ENCODE measurements at regions not wholly inside any gene's neighbourhood (a gene's known extent, or its start where the extent isn't known, plus 50 kb on each side); places are given as distances from the start of the nearest gene placed in this dataset.

DNA sequence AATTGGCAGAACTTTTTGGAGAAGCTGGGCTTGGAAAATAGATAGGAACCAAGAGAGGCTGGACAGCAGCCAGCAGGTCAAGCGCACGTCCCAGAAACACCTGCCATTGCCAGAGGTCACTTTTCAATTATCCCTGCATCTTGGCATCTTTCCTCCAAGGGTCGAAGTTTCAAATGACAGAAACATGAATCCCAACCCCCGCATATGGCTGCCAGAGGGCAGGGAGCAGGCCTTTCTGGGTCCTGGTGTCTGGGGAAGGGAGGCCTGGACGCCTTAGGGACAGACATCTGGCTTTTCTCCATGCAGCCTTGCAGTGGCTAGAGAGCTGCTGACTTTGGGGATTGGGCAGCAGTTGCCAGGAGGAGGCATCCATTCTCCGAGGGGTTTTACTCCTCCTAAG is 164.5 kb upstream of the TPM1 start:
- no peak for DNase-seq

DNA sequence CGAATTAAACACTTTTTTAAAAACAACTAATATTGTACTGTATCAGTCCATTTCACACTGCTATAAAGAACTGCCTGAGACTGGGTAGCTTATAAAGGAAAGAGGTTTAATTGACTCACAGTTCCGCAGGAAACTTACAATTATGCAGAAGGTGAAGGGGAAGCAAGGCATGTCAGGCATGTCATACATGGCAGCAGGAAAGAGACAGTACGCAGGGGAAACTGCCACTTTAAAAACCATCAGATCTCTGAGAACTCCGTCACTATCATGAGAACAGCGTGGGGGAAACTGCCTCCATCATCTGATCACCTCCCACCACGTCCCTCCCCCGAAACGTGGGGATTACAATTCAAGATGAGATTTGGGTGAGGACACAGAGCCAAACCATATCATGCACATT is 162.8 kb upstream of the TPM1 start:
- no peak for DNase-seq

DNA sequence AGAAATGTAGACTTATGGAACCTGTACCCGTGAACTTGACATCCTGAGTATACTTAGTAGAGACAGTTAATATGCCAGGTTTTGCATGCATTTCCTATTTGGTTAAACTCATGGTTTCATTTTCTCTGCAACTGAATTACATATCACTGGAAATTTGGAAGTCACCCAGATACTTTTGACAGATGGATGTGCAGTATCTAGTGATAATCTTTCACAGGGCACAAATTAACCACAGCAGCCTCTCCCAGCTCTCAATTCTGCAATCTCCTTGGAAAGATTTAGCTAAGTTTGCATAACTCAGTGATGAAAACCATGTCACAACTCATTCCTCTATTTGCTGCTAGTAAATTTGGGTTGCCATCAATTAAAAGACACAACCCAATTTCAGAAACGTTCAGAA is 162.3 kb upstream of the TPM1 start:
- no peak for DNase-seq

DNA sequence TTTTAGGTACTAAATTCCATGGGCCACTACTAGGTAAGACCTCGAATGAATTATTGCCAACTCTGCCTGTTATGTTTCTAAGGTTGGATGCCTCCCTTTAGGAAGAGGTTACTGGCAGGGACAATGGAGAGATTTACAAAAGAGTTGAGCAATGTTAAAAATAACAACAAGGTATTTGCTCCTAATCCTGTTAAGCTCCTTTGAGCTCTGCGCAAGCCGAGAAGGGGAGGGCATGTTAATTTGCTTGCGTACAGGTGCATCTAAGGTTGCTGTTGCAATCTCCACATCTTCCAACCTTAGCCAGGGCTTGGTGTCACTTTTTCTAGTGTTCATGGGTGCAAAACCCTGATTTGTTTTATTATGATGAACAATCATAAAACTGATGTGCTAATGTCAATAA is 161.5 kb upstream of the TPM1 start:
- DNase-seq = no peak

DNA sequence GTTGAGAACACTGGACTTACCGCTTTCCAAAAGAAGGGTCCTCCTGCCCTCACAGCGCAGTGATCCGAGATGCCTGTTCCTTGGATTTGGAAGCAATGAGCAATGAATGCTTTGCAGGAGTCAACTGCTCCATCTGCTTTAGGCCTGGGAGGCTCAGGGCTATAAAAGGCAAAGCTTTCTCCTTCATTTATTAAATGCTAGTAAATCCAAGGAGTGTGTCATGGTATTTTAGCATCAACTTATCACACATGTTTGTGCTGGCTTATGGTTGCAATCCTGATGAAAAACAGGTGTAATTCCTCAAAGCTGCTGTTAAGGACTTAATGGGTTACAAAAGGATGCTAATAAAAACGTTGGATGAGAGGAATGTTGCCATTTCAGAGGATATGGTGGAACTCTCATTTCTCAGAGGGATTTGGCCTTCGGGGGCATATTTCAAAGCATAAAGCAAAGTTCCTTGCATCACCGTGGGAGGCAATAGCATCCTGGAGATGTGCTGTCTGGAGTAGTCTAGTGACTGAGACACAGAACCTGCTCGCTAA is 158.5 kb upstream of the TPM1 start:
- no peak for DNase-seq

DNA sequence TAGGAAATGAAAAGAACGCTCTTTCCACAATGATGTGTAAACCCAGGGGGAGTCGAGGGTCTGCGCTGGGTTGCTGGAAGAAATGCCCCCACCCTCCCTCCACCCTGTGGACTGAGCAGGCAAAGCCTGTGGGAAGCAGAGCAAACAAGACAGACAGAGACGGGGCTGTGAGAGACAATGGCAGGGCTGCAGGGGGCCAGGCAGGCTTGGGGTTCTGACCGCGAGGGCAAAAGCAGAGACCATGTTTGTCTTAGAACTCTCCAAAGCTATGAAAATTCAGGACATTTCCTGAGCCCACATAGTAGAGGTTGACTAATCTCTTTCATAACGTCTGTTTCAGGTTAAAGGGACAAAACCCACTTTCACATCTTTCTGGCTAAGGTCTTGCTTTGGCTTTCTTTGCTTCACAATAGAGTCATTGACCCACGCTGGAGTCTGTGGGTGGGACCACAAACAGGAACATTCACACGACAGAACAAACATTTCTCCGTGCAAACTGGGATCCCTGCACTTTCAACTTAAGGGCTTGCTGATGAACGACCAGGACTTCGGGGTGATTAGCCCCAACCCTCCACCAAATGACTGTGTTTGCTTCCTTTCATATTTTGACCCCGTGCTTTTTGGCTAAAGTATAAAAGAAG is 156.0 kb upstream of the TPM1 start:
- no peak for DNase-seq

DNA sequence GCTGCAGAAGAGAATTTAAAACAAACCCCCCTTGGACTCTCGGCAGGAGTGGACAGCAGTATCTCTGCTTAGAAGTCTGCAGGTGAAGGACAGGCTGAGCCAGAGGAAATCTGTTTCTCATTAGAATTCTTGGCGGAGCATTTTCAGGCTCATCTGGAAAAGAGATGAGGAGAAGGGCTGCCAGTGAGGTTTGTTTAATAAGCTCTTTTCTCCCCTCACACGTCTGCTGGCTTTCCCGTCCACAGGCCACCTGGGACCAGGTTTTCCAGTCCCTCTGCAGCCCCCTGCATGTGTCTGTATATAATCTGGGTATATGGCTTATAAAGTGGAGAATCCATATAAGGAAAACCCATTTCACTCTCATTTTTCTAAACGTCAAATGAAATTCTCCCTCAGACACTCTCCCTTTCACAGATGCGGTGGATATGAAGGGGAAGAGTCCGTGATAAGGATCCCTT is 155.4 kb upstream of the TPM1 start:
- DNase-seq = no peak

DNA sequence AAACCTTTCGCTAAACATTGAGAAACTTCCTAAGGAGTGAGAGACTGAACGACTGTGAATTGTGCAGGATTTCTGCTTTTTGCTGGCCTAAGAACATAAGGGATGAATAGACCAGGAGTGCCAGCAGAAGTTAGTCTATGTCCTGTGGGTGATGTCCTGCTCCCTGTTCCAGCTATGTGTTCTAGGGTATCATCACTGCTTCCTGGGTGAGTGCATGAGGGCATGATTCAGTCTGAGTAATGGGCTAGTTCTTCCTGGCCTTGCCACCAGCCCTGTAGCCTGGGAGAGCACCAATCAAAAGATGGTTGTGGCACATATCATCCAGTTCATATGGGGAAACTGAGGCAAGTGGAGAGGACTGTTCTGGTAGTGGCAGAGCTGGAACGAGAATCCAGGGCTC is 153.9 kb upstream of the TPM1 start:
- DNase-seq = no peak

DNA sequence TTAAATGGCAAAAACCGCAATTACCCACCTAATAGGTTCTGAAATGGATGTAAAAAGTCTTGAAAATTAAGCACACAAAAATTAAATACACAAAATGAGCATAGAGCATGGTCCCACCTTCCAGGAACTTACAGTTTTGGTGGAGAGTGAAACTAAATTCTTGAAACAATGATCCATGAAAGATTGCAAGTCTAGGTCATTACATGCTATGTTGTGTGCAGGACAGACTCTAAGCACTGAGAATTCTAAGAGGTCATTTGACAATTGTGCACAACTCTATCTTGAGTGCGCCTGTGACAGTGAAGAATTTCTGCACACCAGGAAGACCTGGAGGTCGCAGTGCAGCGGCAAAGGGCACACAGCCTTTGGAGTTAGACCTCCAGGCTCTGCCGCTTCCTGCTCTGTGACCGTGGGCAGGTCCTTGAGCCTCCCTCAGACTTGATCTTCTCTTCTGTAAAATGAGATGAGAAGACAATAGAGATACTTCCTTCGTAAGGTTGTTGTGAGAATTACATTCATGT is 153.3 kb upstream of the TPM1 start:
- DNase-seq = no peak

DNA sequence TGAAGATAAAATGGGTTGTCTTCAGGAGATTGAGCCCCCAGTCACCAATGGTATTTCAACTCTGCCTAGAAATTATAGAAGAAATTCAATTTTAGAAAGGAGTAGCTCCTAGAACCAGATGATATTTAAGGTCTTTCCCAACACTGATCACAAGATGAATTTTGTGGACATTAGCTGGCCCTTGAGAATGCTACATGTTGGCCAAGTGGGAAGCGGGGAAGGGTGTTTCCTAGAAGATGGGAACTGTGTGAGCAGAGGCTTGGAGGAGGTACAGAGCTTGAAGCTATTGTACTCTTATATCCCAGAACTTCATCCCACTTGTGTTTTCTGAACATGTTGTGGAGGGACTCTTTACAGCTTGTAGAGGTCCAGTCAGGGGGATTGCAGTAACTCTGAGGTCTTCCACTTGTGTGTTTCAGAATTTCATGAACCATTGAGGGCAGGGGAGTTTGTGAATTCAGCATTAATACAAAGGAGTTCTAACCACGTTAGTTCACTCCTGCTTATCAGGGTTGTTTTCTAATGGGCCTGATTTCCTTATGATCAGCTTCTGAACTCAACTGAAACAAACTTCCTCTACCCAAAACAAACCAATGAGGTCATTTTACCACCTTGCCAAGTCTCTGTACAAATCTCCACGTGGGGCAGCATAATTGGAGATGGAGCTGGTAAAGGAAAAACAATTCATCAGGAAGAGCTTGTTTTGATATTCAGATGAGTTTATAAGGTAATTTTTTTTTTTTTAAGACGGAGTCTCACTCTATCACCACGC is 152.6 kb upstream of the TPM1 start:
- no peak for DNase-seq

DNA sequence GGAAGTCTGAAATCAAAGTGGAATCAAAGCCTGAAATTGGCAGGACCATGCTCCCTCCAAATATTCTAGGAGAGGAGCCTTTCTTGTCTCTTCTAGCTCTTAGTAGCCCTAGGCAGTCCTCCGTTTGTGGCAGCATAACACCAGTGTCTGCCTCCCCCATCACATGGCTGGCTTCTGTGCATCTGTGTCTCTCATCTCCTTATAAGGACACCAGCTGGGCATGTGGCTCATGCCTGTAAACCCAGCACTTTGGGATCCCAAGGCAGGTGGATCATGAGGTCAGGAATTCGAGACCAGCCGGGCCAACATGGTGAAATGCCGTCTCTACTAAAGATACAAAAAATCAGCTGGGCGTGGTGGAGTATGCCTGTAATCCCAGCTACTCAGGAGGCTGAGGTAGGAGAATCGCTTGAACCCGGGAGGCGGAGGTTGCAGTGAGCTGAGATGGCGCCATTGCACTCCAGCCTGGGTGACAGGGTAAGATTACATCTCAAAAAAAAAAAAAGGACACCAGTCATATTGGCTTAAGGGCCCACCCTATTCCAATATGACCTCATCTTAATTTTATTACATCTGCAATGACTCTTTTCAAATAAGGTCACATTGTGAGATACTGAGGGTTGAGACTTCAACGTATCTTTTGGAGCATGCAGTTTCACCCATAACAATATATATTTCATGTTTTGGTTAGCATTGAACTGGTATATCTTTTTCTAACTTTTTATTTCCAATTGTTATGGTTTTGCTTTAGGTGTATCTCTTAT is 148.0 kb upstream of the TPM1 start:
- no peak for DNase-seq

DNA sequence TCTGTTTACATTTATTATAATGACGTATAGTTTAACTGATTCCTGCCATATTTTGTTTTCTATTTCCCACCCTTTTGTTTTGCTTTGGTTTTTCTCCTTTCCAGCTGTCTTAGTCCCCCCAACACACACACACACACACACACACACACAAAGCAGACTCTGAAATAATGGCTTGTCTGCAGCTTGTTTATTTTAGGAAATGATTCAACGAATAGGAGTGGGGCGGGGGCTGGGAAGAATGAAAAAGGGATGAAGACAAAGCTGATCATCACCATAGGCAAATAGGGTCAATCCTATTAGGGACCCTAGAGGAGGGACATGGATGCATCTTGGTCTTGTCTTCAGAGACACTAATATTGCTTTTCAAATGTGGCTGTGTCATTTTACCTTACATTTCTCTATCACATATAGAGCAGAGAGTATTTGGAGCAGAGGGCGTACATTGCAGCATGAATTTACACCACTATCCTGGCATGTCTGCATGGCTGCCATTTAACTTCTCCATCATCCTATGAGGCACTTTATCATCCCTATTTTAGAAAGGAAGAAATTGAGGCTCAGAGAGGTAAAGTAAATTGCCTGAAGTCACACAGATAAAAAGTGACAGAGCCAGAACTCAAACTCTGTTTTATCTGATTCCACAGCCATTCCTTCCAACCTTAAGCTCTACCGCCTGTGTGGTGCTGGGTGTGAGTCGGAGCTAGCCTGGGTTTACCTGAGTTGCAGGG is 147.2 kb upstream of the TPM1 start:
- DNase-seq = no peak

DNA sequence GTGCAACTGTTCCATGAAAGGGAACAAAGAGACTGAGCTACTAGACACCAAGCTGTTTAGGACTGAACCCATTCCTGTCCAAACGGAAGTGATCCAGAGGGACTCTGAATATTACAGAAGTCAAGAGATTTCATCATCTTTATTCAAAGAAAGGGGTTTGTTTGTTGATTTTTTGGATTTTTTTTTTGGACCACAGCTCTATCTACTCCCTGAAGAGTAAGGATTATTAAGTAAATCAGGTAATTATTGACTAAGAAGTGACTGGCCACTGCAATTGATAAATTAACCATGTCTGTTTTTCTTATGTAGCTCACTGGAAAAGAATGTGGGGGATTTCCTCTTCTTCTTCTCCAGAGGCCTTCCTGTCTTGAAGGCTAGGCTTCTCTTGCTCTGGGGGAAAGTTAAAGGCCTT is 146.6 kb upstream of the TPM1 start:
- DNase-seq = no peak

DNA sequence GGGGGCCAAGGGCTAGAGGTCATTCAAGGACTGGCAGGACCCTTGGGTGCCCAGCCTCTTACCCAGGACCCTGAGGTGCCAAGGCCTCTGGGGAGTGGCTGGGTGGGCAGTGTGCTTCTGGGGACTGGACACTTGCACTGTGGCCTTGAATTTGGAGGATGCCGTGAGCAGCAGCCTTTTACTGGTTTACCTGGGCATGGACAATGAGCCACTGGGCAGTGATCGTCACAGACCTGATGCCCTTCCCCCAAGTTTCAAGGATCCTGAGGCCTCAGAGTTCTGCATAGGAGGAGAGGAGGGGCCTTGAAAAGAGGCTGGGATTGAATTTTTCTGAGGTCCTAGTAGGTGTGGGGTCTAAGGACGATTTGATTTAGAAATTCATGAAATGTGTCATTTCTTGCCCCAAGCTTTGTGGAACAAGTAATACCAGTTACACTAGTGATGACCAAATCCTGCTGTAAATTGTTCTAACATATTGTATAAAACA is 146.1 kb upstream of the TPM1 start:
- DNase-seq = no peak

DNA sequence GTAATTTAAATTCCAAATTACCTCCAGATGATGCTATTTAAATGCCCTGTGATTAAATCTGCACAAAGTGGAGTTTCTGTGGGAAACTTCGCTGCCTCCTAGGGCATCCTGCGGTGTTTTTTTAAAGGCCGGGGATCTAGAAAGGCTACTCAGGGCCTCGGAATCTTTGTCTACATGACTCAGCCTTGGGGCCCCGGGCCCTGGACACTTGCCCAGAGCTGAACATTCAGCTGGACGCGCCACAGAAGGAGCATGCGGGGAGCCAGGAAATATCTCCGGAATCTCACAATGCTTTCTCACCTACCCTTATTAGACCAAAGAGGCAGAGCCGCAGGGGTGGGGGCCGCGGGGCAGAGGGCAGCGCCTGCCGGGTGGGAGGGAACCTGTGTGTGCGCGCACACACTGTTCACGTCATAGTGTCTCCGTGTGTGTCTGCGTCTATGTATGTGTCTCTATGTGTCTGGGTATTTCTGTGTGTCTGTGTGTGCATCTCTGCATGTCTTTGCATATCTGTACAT is 145.5 kb upstream of the TPM1 start:
- DNase-seq = no peak

DNA sequence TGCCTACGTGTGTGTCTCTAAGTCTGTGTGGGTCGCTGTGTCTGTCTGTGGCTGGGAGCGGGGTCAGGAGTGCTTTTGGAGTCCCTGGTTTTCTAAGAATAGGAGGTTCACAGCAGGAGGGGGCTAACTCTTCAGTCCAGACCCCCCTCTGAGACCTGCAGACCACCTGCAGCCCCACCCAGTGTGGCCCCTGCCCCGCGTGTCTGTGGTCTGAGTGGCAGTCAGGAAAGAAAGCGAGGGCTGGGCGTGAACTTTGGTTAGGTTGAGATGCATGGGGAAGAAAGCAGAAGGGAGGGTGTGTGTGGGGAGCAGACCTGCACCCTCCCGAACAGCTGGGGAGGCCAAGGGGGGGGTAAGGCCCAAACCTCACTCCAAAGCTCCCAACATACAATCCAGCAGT is 144.9 kb upstream of the TPM1 start:
- no peak for DNase-seq

DNA sequence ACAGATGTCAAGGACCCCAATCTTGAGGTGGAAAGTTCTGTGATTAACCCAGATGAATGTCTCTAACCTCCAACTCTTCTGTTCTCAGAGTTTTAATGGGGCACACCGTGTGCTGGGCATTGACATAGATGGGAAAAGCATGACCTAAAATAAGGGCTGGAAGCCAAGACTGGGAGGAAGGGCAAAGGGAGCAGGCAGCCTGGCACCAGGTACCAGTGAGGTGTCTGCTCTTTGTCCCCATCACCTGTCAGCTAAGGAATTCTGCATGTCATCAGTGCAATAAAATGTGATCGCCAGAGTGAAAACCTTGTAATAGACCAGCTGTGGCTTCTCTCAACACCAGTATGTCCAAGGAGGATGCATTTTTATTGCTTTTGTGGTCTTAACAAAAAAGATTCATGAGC is 143.5 kb upstream of the TPM1 start:
- DNase-seq = no peak

DNA sequence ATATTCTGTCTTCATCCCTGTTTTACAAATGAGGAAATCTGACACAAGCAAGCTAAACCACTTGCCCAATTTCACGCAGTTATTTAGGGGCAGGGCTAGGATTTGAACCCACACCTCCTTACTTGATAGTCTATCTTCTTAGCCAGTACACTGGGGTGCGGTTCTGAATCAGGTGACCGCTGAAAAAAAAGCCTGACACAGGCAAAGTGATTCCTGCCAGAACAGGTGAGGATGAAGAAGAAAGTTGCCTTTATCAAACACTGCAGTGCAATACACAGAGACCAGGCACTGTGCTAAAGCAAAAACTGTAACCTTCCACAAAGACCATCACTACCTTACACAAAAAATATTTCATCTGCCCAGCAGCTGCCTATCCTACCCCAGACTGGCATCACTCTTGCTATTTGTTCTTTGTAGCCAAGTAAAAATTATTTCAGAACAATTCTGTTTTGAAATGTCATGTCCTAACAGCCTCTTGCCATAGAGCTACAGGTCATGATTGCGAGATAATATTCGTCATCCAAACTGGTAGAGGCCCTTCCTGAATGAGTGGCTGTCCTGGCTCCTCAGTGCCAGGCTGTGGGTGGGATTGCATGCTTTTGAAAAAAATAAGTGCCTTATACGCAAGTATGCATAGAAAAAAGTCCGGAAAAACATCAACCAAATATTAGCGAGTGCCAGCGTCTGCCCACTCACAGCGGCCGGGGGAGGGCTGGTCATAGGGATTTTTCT is 142.3 kb upstream of the TPM1 start:
- DNase-seq = no peak

DNA sequence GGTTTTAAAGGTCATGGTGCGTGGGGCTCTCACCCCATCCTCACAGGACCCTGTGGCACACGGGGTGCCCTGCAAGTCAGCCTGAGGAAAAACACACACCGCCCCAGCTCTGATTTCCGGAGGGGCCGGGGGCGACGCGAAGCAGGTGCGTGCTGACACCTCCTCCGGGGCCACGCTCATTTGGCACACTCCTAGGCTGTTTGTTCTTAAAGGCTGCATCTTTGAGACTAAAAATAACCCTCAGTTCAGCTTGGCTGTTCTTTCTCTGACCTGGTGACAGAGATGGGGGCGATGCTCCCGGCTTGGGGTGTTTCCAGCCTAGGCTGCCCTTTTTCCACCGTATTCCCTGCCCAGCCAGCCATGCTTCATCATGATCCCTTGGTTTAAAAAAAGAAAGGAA is 141.5 kb upstream of the TPM1 start:
- DNase-seq = no peak

DNA sequence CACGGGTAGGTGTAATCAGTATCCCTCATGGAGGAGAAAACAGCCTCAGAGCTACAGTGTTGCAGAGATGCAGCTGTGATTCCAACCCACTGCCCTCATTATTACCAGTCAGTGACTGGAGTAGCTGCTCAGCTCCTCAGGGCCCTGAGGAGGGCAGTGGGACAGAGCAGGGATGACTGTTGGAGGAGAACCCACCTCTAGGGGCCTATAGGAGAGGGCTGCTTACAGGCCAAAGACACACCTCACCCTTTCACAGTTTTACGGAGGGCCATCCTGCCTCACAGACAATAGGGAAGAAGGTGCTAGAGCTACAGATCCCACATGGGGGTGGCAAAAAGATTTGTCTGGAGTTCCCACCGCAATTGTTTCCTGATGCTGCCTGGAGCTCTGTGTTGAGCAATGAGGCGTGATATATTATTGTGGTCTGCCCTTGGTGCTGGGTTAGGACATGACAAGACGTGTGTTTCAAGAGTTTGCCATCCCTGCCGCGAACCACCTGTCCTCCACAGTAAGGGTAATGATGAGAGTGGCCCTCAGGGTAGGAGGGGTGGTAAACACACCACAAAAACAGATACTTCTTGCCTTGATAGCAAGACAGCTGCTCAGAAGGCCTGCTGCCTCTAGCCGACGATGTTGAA is 140.5 kb upstream of the TPM1 start:
- no peak for DNase-seq

DNA sequence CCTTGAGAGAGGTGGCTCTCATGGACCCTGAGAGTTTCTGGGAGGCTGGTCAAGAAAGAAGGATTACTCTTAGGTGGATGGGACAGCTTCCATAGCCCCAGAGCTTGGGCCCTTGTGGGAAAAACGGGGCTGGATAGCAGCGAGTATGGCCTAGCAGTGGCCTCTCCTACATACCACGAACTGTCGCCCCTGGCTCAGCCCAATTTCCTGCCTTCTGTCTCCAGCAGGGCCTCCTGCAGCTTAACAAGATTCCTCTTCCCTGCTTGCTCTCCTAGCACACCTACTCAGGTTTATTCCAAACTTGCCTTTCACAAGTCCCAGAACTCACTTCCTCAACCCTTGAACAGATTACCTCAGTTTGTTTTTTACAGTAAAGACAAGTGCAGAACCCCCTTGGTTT is 139.7 kb upstream of the TPM1 start:
- no peak for DNase-seq
